GM21360 (cell line): ENCODE measurements at regions not wholly inside any gene's neighbourhood (a gene's known extent, or its start where the extent isn't known, plus 50 kb on each side); places are given as distances from the start of the nearest gene placed in this dataset.

ENCODE experiments used
- ATAC-seq: cut with Tn5 transposase; IDR thresholded peaks from one replicate; pipeline ENCODE4 v1.9.1; 2021; ENCODE audit warnings: mild to moderate bottlenecking, moderate library complexity; ENCODE audit not compliant: unreplicated experiment

GRCh38 chr14:54172114-54172513, 215.5 kb upstream of the BMP4 start:
- no peak for ATAC-seq

- ATAC-seq: no peak
Observed at GRCh38 chr14:54172562-54172961, 215.9 kb upstream of the BMP4 start.

- no peak for ATAC-seq
Observed at GRCh38 chr14:54173802-54174201, 217.2 kb upstream of the BMP4 start.

GRCh38 chr14:54174457-54174856, 217.8 kb upstream of the BMP4 start:
- no peak for ATAC-seq

GRCh38 chr14:54175298-54175942, 218.8 kb upstream of the BMP4 start:
- ATAC-seq: no peak

GRCh38 chr14:54177019-54177418, 219.8 kb upstream of the CDKN3 start:
- no peak for ATAC-seq

- no peak for ATAC-seq
Observed at GRCh38 chr14:54177641-54178621, 218.9 kb upstream of the CDKN3 start.

GRCh38 chr14:54182419-54183045, 214.3 kb upstream of the CDKN3 start:
- no peak for ATAC-seq

- no peak for ATAC-seq
Observed at GRCh38 chr14:54186821-54187763, 209.7 kb upstream of the CDKN3 start.

- ATAC-seq: no peak
Observed at GRCh38 chr14:54188064-54188666, 208.6 kb upstream of the CDKN3 start.

- no peak for ATAC-seq
Observed at GRCh38 chr14:54189333-54189732, 207.5 kb upstream of the CDKN3 start.

- no peak for ATAC-seq
Observed at GRCh38 chr14:54189748-54190354, 207.0 kb upstream of the CDKN3 start.

GRCh38 chr14:54191846-54192245, 205.0 kb upstream of the CDKN3 start:
- no peak for ATAC-seq

GRCh38 chr14:54192610-54193009, 204.2 kb upstream of the CDKN3 start:
- no peak for ATAC-seq

GRCh38 chr14:54193871-54194270, 202.9 kb upstream of the CDKN3 start:
- no peak for ATAC-seq

GRCh38 chr14:54194501-54194900, 202.3 kb upstream of the CDKN3 start:
- ATAC-seq: no peak

GRCh38 chr14:54197369-54197768, 199.4 kb upstream of the CDKN3 start:
- ATAC-seq: no peak

GRCh38 chr14:54200726-54201125, 196.1 kb upstream of the CDKN3 start:
- no peak for ATAC-seq

GRCh38 chr14:54202288-54202687, 194.5 kb upstream of the CDKN3 start:
- ATAC-seq: no peak

- ATAC-seq: no peak
Observed at GRCh38 chr14:54206516-54206915, 190.3 kb upstream of the CDKN3 start.
